AG04449 (cell line): ENCODE measurements at regions not wholly inside any gene's neighbourhood (a gene's known extent, or its start where the extent isn't known, plus 50 kb on each side); places are given as distances from the start of the nearest gene placed in this dataset.

ENCODE experiments used
- CTCF ChIA-PET: fragments of 350-600 bp; formaldehyde crosslinking; extraction: SDS; loops from one replicate; lab custom pipeline; 2021; ENCODE audit warnings: antibody characterized with exemption; lab: Yijun Ruan, JAX
- POLR2A ChIA-PET: fragments of 400-600, 350-600 bp; formaldehyde crosslinking; extraction: SDS; loops from one replicate; lab custom pipeline; 2020; ENCODE audit warnings: antibody characterized with exemption, inconsistent platforms; lab: Yijun Ruan, JAX
- DNase-seq: peaks from one replicate; pipeline ENCODE4 v3.0.0-alpha.2; 2010; ENCODE audit warnings: low read depth, low spot score
- H3K4me3 ChIP-seq: 2 replicates; pipeline ENCODE4 v1.5.1; 2011; ENCODE audit warnings: low read depth, mild to moderate bottlenecking, control low read depth, low read length
- TF ChIP-seq, protein P1 (sequence below): IDR thresholded peaks from one replicate; pipeline ENCODE4 v1.5.1; 2011; ENCODE audit warnings: mild to moderate bottlenecking, moderate library complexity, low read length, control low read depth, inconsistent platforms; ENCODE audit not compliant: insufficient read depth; ENCODE audit errors: missing control alignments

DNA sequence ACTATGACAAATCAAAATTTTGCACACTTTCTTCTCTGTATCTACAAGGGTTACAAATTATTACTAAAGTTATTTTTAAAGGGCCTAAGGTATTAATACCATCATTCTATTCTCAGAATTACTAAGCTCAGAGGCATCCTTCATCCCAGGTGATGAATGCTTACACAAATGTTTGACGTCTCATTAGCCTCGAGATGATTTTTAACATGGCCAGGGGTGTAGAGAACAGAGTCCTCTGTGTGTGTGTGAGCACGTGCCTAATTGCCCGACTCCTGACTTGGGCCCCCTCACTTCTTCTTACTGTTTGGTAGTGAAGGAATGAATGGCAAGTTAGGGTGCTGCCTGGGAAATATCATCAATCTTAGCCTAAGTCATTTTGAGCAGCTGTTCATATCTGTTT is 221.1 kb downstream of the ENC1 start:
- H3K4me3 ChIP-seq = no peak overlapping the region
- DNase-seq = no peak
- ChIA-PET CTCF (interaction anchor here (1.1 kb wide), 1 partner anchor 12 kb away, joined by 4 read pairs; no protein-coding TSS in a partner anchor), POLR2A (no interaction called here)
- TF ChIP-seq, protein P1, sequence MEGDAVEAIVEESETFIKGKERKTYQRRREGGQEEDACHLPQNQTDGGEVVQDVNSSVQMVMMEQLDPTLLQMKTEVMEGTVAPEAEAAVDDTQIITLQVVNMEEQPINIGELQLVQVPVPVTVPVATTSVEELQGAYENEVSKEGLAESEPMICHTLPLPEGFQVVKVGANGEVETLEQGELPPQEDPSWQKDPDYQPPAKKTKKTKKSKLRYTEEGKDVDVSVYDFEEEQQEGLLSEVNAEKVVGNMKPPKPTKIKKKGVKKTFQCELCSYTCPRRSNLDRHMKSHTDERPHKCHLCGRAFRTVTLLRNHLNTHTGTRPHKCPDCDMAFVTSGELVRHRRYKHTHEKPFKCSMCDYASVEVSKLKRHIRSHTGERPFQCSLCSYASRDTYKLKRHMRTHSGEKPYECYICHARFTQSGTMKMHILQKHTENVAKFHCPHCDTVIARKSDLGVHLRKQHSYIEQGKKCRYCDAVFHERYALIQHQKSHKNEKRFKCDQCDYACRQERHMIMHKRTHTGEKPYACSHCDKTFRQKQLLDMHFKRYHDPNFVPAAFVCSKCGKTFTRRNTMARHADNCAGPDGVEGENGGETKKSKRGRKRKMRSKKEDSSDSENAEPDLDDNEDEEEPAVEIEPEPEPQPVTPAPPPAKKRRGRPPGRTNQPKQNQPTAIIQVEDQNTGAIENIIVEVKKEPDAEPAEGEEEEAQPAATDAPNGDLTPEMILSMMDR = no peak

DNA sequence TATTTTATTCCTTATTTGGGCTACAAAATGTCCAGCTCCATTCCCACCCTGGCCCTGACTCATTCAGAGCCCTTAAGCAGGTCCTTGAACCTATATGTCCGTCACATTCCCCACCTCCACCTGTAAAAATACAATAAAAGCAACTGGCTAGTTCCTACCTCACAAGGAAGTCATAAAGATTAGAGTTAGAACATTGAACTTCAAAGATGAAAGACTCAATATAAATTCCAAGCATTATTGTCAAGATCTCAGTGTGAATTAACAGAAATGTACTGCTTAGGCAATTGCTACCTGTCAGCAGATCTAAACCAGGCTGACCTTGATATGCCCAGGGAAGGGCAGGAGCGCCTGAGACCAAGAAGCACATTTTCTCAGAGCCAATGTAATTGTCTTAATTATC is 221.8 kb downstream of the ENC1 start:
- POLR2A ChIA-PET = no interaction called here

DNA sequence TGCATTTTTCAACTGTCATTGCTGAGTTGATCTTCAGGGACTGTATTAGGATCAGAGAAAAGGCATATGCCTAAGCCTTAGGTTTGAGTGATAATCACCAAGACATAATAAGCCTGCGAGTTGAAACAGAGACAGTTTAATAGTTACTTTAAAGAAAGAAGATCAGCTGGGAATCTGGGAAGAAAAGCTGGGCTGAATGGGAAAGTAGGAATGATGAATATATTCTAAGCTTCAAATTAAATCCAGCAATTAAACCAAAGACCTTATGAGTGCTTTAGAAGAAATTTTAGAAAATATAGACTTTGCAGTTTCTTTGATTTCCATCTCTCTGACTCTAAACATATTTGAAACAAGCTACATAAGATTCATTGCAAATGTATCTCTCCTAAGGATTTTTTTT is 222.3 kb downstream of the ENC1 start:
- no peak overlapping the region for H3K4me3 ChIP-seq
- ChIA-PET CTCF (interaction anchor here (1.1 kb wide), 1 partner anchor 11 kb away, joined by 4 read pairs; no protein-coding TSS in a partner anchor), POLR2A (no interaction called here)
- DNase-seq = no peak
- TF ChIP-seq, protein P1 = no peak

More for the DNA sequence above, 221.8 kb downstream of the ENC1 start:
- DNase-seq = no peak
- TF ChIP-seq, protein P1 = no peak
- H3K4me3 ChIP-seq = no peak overlapping the region
- CTCF ChIA-PET = interaction anchor here (1.1 kb wide), 1 partner anchor 11 kb away, joined by 4 read pairs; no protein-coding TSS in a partner anchor

DNA sequence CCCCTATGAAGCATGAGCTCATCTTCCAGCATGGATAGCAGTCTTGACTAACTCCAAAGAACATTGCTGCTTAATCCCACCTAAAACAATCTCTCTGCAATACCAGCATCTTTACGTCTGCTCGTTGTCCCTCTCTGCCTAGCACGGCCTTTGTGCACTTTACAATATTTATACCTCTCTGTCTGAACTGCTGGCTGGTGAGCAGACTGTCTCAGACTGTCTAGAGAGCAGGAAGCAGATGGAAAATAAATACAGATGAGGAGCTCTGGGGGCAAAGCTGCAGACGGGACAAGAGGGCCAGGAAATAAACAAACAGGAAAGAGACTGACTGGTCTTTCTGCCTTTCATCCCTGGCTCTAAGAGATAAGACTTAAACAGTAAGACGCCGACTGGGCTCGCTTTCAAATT is 224.8 kb downstream of the ENC1 start:
- DNase-seq = no peak
- no peak overlapping the region for H3K4me3 ChIP-seq
- POLR2A ChIA-PET = no interaction called here
- CTCF ChIA-PET = interaction anchor here (1.1 kb wide), 2 partner anchors 11 to 380 kb away, joined by 3 read pairs; no protein-coding TSS in a partner anchor
- TF ChIP-seq, protein P1 = no peak

DNA sequence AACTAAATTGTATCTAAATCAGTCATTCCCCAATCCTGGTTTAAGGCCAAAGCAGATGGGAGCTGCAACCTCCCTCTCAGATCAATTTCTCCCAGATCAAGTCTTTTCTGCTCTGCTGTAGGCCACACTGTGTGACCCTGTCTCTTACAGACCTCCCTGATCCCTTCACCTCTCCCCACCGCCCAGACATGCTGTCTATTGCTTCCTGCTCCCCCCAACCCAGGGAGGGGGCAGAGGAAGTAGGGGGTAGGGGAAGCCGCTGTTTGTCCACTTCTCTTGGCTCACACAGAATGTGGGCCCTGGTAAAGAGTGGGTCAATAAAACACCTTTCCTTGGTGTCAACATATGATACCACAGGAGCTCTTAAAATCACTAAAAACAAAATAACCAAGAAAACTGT is 226.3 kb downstream of the ENC1 start:
- ChIA-PET POLR2A (no interaction called here), CTCF (no interaction called here)
- no peak for DNase-seq
- TF ChIP-seq, protein P1 = no peak
- H3K4me3 ChIP-seq = no peak overlapping the region

DNA sequence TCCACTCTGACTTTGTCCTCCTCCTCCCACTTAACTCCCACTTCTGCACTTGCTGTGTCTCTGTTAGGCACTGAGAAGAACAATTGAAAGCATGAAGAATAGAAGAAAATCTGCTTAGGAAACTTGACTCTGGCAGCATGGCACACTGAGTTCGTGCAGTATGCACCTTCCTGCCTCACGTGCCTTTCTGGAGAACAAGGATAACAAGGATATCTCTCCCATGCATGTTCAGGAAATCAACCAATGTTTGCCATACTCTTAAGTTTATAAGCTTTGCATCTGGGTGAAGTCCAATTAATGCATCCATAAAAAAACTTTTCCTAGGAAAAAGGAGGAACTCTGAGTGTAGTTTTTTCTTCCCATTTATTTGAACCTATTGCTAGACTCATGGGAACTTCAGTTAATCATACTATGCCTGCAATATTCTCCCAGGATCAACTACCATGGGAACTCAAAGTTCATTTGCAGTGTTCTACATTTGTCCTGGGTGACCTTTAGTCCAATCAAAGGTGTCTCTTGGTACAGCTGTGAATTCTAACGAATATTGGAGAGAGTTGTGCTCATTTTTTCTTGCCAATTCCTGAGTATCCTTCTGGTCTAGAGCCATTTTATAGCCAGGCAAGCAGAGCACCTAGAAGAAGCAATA is 227.0 kb downstream of the ENC1 start:
- TF ChIP-seq, protein P1 = no peak
- POLR2A ChIA-PET = no interaction called here
- DNase-seq = no peak
- H3K4me3 ChIP-seq = no peak overlapping the region
- CTCF ChIA-PET = interaction anchor here (0.6 kb wide), 1 partner anchor 12 kb away, joined by 3 read pairs; no protein-coding TSS in a partner anchor
